NCI-H2171 (cell line): ENCODE measurements at regions not wholly inside any gene's neighbourhood (a gene's known extent, or its start where the extent isn't known, plus 50 kb on each side); places are given as distances from the start of the nearest gene placed in this dataset.
"Not testable (repeated sequence)": the region's sequence is repeated elsewhere in the genome, so short reads cannot be mapped to it uniquely, and the experiment has no call there.

Experiments used
- DNase-seq: peaks from one replicate; lab custom pipeline; 2025; lab: John Stamatoyannopoulos, UW

DNA sequence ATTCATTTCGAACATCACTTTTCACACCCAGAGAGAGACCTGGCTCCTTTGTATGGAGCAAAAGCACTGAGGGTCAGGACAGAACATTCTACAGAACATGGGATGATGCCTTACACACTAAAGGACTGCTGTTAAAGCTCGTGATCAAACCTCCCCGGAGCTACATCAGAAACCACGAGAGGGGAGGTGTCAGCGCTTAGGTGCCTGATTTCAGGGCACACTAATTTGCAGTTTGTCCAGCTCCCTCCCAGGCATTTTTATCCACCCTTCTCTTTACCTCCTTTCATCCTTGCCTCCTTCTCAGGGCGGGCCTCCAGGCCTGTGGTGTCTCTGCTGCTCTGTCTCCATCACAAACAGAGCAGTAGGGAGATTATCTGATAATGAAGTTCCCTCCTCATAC is 127.5 kb downstream of the VPREB1 start:
- no peak for DNase-seq

DNA sequence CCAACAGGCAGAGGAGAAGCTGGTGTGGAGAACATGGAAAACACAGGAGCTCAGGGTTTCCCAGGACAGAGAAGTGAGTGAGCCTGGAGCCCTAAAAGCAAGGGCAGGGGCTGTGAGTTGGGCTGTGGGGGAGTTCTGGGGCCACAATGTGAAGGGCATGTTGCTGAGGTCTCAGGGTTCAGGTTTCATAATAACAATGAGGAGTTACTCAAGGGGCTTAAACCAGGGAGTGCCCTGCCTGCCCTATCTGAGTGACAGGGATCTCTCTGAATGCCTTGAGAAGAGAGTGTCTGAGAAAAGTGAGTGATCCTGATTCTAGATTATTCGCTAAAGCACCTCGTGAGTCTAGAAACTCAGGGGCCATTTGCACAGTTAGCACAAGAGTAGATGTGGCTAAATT is 129.6 kb downstream of the VPREB1 start:
- DNase-seq = no peak

DNA sequence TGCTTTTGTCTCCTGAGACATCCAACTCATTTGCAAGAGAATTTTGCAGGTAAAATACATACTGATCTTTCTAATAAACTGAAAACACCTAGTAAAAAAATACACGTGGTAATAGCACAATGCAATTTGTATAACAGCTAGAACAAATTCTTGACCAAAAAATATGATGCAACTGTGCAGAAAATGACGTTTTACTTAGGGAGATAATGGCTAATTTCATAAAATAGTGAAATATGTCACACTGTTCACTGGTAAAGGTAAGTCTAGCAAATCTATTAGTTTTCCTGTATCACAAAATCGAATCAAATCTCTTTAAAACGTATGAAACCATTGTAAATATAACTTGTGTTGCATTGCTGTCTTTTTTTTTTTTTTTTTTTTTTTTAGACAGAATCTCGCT is 130.0 kb downstream of the VPREB1 start:
- DNase-seq = no peak

DNA sequence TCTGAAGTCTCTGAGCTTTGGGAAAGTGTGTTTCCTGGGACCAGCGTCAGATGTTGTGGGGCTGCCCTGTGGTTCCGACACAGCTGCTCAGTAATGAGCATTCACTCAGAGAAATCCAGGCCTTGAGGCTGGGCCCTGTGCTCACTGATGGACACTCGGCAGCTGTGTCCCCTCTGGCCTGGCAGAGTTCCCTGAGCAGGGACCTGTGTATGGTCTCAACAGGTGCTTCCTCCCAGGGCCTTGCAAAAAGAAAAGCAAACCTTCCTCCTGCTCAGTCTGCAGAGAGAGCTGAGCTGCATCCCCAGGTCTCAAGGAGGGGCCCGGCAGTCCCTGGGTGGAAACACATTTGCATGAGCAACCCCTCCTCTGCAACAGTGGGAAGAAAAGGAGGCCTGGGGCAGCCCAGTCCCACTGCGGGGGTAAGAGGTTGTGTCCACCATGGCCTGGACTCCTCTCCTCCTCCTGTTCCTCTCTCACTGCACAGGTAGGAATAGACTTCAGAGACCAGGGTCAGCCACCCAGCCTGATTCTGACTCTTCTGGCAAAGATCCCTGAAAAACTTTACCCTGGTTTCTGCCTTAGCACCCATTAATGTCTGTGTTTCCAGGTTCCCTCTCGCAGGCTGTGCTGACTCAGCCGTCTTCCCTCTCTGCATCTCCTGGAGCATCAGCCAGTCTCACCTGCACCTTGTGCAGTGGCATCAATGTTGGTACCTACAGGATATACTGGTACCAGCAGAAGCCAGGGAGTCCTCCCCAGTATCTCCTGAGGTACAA is 131.2 kb downstream of the VPREB1 start:
- no peak for DNase-seq

DNA sequence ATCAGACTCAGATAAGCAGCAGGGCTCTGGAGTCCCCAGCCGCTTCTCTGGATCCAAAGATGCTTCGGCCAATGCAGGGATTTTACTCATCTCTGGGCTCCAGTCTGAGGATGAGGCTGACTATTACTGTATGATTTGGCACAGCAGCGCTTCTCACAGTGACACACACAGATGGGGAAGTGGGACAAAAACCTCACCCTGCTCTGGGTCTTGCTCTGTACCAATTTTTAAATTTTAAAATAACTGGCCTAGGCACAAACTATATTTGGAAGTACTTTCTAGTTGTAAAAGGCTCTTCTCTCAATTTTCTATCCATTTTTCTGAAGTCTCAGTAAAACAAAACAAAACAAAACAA is 131.7 kb downstream of the VPREB1 start:
- DNase-seq = no peak

DNA sequence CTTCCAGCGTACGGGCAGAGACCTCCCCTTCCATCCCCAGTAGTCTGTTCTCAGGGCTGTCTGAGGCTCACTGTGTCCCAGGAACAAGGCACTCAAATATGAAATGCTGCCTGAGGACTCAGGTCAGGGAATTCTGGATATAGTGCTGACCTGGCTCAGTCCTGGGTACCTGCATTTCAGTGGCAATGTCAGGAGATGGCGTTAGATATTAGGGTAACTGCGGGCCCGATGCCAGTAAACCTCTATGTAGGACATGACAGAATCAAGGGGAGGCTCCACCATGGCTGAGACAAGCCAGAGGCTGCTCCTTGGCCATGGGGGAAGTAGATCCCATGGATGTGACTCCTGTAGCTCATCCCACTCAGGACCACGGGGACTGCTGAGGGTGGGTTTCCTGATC is 131.7 kb downstream of the ZNF280B start:
- not testable (repeated sequence) for DNase-seq

DNA sequence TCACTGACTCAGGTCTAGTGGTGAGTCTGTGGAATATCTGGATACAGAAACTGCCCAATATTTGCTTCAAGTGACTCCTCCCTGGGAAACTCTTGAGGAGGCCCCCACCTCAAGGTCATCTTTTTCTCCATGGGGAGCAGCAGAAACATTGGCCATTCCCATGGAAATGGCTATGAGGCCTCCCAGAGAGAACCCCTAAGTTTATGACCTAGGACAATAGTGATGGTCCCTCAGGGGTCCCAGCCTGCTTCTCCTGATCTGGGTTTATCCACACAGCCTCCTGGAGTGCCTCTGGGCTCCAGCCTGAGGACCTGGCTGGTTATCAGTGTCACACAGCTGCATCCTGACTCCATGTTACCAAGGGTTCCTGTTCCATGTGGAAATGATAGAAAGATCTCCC is 131.2 kb downstream of the ZNF280B start:
- DNase-seq = no peak

DNA sequence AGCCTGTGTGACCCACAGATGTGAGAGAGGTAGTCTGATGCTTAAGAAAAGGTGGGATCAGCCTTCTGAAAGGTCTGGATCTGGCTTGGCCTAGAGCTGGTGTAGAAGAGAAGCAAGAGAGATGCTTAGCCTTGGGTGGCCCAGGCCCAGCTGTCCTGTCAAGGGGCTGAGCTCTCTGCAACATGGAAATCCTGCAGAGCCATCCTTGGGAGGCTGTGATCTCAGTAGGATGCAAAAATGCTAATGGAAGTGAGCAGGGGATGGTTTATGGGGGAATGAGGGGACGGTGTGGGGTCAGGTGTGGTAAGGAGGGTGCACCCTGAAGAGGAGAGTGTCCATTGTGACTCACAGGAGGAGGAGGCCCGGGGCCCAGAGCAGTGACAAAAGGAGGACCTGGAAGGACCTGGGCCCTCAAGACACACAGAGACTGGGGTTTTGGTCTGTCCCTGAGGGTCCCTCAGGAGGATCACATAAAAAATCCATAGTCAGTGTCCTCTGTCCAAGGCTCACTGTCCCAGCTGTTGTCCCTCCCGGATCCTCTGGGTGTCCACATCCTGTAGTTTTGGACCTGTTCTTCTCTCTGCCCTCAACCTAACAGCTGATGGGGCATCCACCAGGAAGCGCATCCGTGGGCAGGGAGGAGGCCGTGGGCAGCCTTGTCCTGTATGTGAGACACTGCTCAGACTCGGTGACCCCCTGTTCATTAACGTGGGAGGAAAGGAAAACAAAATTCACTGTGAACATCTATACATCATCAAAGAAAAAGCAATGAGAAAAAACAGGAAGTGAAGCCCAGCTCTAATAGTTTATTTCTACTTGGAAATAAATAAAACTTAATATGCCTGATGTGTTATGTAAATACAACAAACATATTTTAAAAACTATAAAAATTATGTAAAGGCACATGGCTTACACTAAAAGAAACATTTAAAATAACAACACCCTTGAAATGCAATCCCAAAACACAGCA is 129.8 kb downstream of the ZNF280B start:
- no peak for DNase-seq

DNA sequence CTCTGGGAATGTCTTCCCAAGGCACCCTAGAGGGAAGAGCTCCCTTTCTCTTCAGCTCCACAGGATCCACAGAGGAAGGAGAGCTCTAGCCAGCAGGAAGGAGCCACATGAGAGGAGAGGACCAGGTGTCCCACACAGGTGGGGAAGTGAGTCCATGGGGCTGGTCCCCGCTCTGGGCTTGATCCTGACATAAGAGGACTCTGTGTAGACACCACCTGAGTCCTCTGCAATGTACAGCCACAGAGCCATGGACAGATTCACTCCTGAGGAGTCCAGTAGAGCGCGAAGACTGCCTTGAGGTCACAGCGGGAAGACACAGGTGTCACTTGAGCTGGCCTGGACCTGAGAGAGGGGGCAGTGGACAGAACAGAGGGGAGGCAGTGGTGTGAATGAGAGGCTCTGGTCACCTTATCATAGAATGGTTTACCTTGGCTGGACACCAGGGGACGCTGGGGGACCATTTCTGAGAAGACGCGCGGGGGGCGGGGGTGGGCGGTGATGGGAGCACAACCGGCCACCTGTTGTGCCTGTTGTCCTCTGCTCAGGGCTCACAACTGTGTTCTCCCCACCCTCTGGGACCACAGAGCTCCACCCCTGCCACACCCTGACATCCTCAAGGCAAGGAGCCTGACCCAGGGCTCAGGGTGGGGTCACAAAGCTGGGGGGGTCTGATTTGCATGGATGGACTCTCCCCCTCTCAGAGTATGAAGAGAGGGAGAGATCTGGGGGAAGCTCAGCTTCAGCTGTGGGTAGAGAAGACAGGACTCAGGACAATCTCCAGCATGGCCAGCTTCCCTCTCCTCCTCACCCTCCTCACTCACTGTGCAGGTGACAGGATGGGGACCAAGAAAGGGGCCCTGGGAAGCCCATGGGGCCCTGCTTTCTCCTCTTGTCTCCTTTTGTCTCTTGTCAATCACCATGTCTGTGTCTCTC is 128.2 kb downstream of the ZNF280B start:
- DNase-seq = no peak

DNA sequence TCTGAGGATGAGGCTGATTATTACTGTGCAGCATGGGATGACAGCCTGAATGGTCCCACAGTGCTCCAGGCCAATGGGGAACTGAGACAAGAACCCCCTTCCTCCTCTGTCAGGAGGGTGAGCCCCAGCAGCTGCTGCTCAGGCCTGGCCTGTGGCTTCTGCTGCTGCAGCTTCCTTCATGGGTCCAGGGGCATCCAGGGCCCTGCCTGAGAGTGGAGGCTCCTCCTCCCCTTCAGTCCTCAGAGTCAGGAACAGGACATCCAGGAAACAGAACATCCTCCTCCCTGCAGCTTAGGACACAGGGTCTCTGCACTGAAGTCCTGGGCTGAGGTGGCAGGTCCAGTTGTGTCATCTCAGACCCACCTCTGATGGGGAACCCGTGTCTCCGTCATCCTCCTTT is 127.2 kb downstream of the ZNF280B start:
- DNase-seq = not testable (repeated sequence)

DNA sequence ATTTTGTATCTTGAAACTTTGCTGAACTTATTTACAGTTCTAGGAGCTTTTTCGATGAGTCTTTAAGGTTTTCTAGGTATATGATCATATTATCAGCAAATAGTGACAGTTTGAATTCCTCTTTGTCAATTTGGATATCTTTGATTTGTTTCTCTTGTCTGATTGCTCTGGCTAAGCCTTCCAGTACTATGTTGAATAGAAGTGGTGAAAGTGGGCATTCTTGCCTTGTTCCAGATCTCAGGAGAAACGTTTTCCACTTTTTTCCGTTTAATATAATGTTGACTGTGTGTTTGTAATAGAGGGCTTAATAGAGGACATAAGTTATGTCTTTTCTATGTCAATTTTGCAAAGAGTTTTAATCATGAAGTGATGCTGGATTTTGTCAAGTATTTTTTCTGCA is 124.3 kb downstream of the ZNF280B start:
- DNase-seq = no peak

DNA sequence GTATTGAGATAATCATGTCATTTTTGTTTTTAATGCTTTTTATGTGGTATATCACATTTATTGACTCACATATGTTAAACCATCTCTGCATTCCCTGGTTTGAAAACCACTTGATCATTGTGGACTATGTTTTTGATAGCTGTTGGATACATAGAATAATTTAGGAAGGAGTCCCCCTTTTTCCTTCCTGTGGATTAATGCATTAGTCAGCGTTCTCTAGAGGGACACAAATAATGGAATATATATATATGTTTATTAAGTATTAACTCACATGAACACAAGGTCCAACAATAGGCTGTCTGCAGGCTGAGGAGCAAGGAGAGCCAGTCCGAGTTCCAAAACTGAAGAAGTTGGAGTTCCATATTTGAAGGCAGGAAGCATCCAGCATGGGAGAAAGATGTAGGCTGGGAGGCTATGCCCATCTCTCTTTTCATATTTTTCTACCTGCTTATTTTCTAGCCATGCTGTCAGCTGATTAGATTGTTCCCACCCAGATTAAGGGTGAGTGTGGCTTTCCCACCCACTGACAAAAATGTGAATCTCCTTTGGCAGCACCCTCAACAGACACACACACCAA is 123.8 kb downstream of the ZNF280B start:
- DNase-seq = no peak

DNA sequence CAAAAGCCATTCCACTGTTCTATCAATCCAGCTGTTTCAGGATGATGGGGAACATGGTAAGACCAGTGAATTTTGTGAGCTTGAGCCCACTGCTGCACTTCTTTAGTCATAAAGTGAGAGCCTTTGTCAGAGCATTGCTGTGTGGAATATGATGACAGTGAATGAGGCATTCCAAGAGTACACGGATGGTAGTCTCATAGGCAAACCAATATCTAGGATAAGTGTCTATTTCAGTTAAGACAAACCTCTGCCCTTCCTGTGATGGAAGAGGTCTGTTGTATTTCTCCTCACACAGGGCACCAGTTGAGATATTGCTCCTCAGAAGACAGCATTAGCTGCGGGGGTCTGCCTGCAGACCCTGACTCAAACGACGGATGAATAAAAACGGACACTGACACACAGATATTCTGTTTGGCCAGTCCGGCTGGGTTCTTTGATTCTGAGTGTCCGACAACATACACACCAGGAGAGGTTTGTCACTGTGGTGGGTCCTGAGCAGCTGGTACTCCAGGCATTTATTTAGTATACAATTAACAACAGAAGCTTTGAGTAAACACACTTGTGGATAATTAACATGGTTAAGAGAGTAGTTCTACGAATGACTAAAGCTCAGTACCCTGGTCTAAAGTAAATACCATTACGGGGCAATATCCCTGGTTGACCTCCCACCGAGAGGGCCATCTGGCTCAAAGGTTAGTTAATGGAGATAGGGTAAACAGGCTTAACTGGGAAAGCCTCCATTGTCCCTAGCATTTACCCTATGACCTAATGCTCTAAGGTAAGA is 121.7 kb downstream of the ZNF280B start:
- DNase-seq = no peak

DNA sequence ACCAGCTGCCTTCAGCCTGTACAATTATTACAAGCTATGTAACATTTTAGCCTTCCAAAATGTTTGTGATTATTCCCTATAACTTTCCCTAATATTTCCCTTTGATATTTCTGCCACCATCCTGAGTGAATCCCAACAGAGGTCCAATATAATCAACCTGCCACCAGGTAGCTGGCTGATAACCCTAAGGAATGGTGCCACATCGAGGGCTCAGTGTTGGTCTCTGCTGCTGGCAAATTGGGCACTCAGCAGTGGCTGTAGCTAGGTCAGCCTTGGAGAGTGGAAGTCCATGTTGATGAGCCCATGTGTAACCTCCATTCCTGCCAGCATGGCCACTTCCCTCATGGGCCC is 121.2 kb downstream of the ZNF280B start:
- DNase-seq = no peak

DNA sequence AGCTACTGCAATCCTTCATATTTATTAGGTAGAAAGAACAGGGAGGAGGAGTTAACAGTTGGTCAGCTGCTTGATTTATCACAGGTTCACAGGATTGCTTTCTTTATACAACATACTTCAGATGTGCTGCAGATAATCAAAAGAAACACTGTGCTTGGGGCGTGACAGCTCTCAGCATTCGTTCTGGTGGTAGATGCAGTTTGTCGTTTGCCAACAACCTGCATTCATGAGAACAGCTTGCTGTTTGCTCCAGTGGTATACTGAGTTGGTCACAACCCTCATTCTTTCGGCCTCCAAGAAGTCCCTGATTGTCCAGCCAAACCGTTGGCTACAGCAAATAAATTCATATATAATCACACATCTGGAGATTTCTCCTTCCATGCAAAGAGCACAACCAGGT is 120.5 kb downstream of the ZNF280B start:
- DNase-seq = no peak

DNA sequence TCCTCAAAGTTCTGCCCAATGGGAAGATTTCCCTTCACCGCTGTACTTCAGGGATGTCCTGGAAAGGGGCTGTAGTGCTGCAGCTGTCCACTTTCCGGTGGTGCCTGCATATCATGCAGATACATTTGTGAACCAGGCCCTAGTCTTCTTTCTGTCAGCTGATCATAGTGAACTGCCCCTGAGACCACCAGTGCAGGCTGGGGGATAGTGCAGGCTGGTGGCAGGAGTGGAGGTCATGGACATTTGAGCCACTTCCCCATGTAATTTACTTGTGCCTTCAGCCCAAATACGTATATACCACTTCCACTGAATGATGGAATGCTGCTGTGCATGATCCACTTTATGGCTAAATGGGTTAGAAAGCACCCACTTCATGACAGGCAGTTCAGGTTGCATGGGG is 120.0 kb downstream of the ZNF280B start:
- DNase-seq = no peak

DNA sequence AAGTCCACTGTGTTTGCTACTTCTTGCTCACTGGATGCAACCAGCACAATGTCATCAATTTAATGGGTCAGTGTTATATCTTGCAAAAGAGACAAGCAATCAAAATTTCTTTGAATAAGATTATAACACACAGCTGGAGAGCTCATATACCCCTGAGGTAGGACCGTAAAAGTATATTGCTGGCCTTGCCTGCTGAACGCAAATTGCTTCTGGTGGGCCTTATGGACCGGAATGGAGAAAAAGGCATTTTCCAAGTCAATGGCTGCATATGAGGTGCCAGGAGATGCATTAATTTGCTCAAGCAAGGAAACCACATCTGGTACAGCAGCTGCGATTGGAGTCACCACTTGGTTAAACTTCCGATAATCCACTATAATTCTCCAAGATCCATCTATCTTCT is 119.1 kb downstream of the ZNF280B start:
- no peak for DNase-seq

DNA sequence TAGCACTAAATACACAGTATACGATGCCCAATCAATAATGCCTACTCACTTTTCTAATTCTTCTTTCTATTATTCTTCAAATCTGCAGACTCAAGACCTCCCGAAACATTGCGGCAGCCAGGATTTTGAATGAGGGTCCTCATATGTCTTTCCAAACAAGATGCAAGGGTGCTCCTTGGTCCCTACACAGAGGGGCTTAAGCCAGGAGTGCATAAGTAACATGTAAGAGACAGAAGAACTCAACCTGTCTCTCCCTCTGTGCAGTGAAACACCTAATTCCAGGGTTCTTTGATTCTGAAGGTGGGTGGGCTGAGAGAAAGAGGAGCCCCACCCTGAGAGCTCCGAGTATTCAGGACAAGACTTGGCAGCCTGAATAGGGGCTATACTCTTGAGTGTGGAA is 117.6 kb downstream of the ZNF280B start:
- no peak for DNase-seq

DNA sequence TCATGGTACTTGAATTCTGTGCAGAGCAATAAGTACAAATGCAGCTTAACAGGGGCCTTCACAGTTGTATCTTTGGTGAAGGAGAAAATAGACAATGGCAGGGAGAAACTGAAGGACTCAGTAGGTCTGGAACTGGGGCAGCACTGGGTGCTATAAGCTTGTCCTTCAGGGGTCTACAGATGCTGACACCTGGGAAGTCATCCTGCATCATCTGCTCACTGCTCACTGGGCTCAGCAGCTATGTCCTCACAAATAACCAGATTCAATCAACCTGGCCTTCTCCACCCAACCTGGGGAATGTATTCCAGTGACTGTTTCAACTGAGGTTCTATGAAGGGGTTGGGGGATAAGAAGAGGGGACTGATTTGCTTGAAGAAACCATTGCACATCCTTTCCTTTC is 117.0 kb downstream of the ZNF280B start:
- no peak for DNase-seq

DNA sequence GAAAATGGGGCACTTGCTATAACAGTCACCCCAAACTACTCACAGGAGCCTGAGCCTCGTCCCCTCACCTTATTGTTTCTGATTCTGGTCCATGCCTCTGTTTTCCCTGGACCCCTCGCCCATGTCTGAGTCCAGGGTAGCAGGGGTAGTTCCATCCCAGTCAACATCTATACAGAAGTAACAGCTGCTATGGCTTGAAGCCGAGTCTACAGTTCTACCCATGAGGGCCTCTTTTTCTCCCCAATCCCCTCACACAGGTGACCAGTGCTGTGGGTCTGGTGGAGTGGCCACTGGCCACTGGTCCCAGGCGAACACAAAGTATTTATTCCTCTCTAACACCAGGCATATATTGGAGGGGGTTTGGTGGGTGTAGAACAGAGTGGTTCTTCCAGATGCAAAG is 116.4 kb downstream of the ZNF280B start:
- DNase-seq = no peak

DNA sequence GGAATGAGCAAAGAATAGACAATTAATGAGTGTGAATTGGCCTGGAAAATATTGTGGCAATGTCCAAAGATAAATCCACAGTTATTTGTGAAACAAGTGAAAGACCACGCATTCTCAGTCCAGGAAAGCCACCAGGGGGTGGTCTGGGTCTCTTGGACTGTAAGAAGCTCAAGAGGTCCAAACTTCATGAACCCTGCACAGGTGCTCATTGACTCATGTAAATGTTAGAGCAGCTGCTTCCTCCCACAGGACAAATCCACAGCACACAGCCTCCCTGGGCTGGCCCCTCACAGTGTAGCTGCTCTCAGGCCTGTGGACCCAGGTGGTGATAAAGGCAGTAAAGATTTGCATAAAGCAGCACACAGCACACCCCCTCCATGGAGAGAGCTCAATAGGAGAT is 114.0 kb downstream of the ZNF280B start:
- no peak for DNase-seq
